ENCODE measurements at regions not wholly inside any gene's neighbourhood (a gene's known extent, or its start where the extent isn't known, plus 50 kb on each side); places are given as distances from the start of the nearest gene placed in this dataset.

DNA sequence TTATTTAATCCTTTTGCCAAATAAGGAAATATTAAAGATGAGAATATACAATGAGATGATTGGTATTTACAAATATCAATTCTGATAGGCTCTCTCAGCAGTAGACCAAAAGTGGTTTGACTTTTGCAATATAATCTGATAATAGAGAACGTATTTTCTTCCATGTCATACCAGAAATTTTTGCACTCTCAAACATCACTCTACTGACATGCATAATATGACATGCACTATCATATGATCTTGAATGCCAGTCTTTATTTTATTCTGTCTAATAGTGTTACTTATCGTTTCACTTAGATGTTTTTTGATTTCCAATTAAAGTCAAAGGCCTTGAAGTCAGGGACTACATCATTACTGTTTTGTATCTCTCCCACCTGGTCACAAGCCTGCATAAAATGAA, 259.2 kb downstream of the PCDH7 start:
- Histone ChIP-seq H3K27ac (no peak overlapping the region), H3K9me3 (no peaks in the 10 kb centered on the region), H3K27me3 (no peaks in the 10 kb centered on the region), H3K36me3 (no peaks in the 10 kb centered on the region), H3K4me3 (no peak overlapping the region), H3K4me1 (no peaks in the 10 kb centered on the region)
- no peak for DNase-seq
- WGBS, 5 donors, result 83 to 94% (median 89%) methylated on average over 2 of the region's 2 CpGs
- TF ChIP-seq EP300 (IDR thresholded peaks at IDR 0.05) (no peak), POLR2A (IDR thresholded peaks at IDR 0.05) (no peak)
- TF ChIP-seq, protein P1, sequence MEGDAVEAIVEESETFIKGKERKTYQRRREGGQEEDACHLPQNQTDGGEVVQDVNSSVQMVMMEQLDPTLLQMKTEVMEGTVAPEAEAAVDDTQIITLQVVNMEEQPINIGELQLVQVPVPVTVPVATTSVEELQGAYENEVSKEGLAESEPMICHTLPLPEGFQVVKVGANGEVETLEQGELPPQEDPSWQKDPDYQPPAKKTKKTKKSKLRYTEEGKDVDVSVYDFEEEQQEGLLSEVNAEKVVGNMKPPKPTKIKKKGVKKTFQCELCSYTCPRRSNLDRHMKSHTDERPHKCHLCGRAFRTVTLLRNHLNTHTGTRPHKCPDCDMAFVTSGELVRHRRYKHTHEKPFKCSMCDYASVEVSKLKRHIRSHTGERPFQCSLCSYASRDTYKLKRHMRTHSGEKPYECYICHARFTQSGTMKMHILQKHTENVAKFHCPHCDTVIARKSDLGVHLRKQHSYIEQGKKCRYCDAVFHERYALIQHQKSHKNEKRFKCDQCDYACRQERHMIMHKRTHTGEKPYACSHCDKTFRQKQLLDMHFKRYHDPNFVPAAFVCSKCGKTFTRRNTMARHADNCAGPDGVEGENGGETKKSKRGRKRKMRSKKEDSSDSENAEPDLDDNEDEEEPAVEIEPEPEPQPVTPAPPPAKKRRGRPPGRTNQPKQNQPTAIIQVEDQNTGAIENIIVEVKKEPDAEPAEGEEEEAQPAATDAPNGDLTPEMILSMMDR (IDR thresholded peaks at IDR 0.05), result no peak
- intact Hi-C loops (cut with DNase I; ENCODE audit: low total_unique reads), result no loop called here

DNA sequence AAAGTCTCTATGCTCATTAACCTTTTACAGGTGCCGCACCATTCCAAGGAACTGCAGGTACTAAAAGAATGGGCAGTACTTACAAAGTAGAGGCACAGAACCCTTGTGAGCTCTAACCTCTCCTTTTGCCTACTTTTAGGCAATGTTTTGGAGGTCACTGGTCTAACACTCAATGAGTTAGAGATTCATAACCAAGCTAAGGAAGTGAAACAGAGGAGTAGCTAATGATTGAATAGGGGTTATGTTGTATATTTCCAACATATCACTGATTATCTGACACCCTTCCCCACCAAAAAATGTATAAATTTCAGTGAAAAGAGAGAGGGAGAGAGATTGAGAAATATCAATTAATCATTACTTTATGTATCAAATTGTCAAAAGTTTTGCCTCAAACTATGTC, 269.3 kb downstream of the PCDH7 start:
- no peak overlapping the region for H3K27ac ChIP-seq
- H3K27me3 ChIP-seq, result no peaks in the 10 kb centered on the region
- 93 to 98% (median 94%) methylated on average over 1 of the region's 1 CpG for WGBS, 5 donors
- no peaks in the 10 kb centered on the region for H3K4me1 ChIP-seq
- H3K36me3 ChIP-seq, result no peaks in the 10 kb centered on the region
- no peak for DNase-seq
- TF ChIP-seq POLR2A (IDR thresholded peaks at IDR 0.05) (no peak), EP300 (IDR thresholded peaks at IDR 0.05) (no peak), POLR2AphosphoS5 (IDR thresholded peaks at IDR 0.05) (no peak)
- TF ChIP-seq, protein P1 (IDR thresholded peaks at IDR 0.05), result no peak
- intact Hi-C loops (cut with DNase I; ENCODE audit: low total_unique reads), result no loop called here
- H3K4me3 ChIP-seq, result no peak overlapping the region
- no peaks in the 10 kb centered on the region for H3K9me3 ChIP-seq

DNA sequence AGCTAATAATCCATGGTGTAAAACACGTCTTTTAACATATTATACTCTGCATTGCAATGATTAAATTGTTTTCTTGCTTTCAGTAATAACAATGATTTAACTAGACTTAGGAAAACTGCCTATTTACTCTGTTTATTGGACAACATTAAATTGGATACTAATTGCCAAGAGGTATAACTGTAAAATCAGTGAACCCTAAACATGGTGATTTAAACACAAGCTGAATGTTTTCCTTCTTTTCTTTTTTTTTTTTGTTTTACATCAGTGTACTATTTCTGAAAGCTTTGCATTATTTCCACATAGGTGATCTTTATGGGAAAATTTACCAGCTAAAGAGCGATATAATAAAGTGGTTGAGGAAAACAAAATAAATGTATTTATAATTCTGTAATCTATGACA, 276.7 kb downstream of the PCDH7 start:
- WGBS, 5 donors, result 86 to 92% (median 92%) methylated on average over 2 of the region's 2 CpGs
- no peak overlapping the region for H3K27ac ChIP-seq
- no peaks in the 10 kb centered on the region for H3K27me3 ChIP-seq
- H3K9me3 ChIP-seq, result no peaks in the 10 kb centered on the region
- intact Hi-C loops (cut with DNase I; ENCODE audit: low total_unique reads), result no loop called here
- TF ChIP-seq, protein P1 (IDR thresholded peaks at IDR 0.05), result no peak
- no peak for TF ChIP-seq POLR2AphosphoS5 (IDR thresholded peaks at IDR 0.05)
- no peak for TF ChIP-seq EP300 (IDR thresholded peaks at IDR 0.05)
- no peak for TF ChIP-seq POLR2A (IDR thresholded peaks at IDR 0.05)
- H3K4me1 ChIP-seq, result no peaks in the 10 kb centered on the region
- no peak for DNase-seq
- H3K36me3 ChIP-seq, result no peaks in the 10 kb centered on the region
- H3K4me3 ChIP-seq, result no peak overlapping the region

DNA sequence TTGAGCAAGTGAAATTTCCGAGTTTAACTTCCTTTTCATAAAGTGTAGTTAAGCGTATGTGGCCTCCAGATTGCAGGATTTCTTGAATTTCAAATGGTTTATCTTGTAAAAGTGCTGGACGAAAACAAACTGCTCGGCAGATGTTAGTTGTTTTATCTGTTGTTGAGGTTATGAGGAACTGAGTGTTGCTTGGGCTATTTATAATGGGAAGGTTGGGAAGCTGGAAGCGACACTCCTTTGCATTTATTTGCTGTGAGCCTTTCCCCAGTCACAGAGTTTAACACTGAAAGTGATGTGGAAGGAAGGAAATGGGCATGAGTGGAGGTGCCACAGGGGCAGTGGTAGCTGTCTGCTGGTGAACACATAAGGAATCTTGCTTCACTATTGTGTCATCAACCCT, 284.9 kb downstream of the PCDH7 start:
- no peaks in the 10 kb centered on the region for H3K4me1 ChIP-seq
- no peaks in the 10 kb centered on the region for H3K9me3 ChIP-seq
- H3K27ac ChIP-seq, result no peak overlapping the region
- WGBS, 5 donors, result 77 to 84% (median 82%) methylated on average over 5 of the region's 5 CpGs
- H3K36me3 ChIP-seq, result no peaks in the 10 kb centered on the region
- no peak for TF ChIP-seq POLR2A (IDR thresholded peaks at IDR 0.05)
- TF ChIP-seq, protein P1 (IDR thresholded peaks at IDR 0.05), result no peak
- no peak for TF ChIP-seq EP300 (IDR thresholded peaks at IDR 0.05)
- TF ChIP-seq POLR2AphosphoS5 (IDR thresholded peaks at IDR 0.05), result no peak
- no peak for DNase-seq
- H3K27me3 ChIP-seq, result no peaks in the 10 kb centered on the region
- H3K4me3 ChIP-seq, result no peak overlapping the region
- intact Hi-C loops (cut with DNase I; ENCODE audit: low total_unique reads), result no loop called here

Measured in stomach (tissue), 8 donors.